IMR-90 (cell line): ENCODE measurements at regions not wholly inside any gene's neighbourhood (a gene's known extent, or its start where the extent isn't known, plus 50 kb on each side); places are given as distances from the start of the nearest gene placed in this dataset.

Experiments
- ATAC-seq: fragments of 200-7000 bp; cut with Tn5 transposase; 2 replicates; pipeline ENCODE4 v1.9.1; 2020; ENCODE audit warnings: low read depth, mild to moderate bottlenecking, moderate library complexity
- BruUV-seq: library from RNA; stranded (reverse); fragments of 400-500 nt; replicated peaks from 2 replicates; lab custom pipeline; 2021; lab: Mats Ljungman, UMichigan
- CTCF ChIA-PET: fragments of 300-600 bp; formaldehyde crosslinking; extraction: SDS; loops from one replicate; lab custom pipeline; 2021; ENCODE audit warnings: antibody characterized with exemption; lab: Yijun Ruan, JAX
- POLR2A ChIA-PET: fragments of 300-600 bp; sonication (Branson Sonifier 250); formaldehyde crosslinking; loops from one replicate; lab custom pipeline; 2022; ENCODE audit warnings: antibody characterized with exemption; ENCODE audit not compliant: unreplicated experiment; lab: Charles Lee
- DNase-seq: peaks from one replicate; pipeline ENCODE4 v3.0.0; 2013
- H2AFZ ChIP-seq: replicated peaks from 2 replicates; pipeline ENCODE3; 2013; ENCODE audit warnings: low read length, mild to moderate bottlenecking; ENCODE audit not compliant: poor library complexity
- H2AK5ac ChIP-seq: 2 replicates; pipeline ENCODE4 v1.6.1; 2013; ENCODE audit warnings: low read depth, low read length, inconsistent platforms
- H2AK9ac ChIP-seq: replicated peaks from 2 replicates; pipeline ENCODE3; 2013; ENCODE audit warnings: mild to moderate bottlenecking, low read depth, low read length, moderate library complexity; ENCODE audit not compliant: poor library complexity
- H2BK120ac ChIP-seq: 2 replicates; pipeline ENCODE4 v1.6.1; 2013; ENCODE audit warnings: low read depth, low read length, inconsistent platforms
- H2BK15ac ChIP-seq: 3 replicates; pipeline ENCODE4 v1.6.1; 2013; ENCODE audit warnings: low read depth, low read length, inconsistent platforms
- H2BK20ac ChIP-seq: 2 replicates; pipeline ENCODE4 v1.6.1; 2013; ENCODE audit warnings: low read depth, mild to moderate bottlenecking, inconsistent platforms, low read length, moderate library complexity
- H2BK5ac ChIP-seq: 2 replicates; pipeline ENCODE4 v1.6.1; 2013; ENCODE audit warnings: mild to moderate bottlenecking, low read depth, low read length, inconsistent platforms; ENCODE audit not compliant: poor library complexity, severe bottlenecking
- H3K14ac ChIP-seq: replicated peaks from 2 replicates; pipeline ENCODE4 v1.6.1; 2013; ENCODE audit warnings: low read depth, low read length, inconsistent platforms
- H3K18ac ChIP-seq: 2 replicates; pipeline ENCODE4 v1.6.1; 2013; ENCODE audit warnings: low read depth, low read length, control low read depth
- H3K23ac ChIP-seq: 2 replicates; pipeline ENCODE4 v1.6.1; 2013; ENCODE audit warnings: low read depth, low read length, inconsistent platforms
- H3K27ac ChIP-seq: 2 replicates; pipeline ENCODE4 v1.5.1; 2013; ENCODE audit warnings: mild to moderate bottlenecking, control low read depth, low read length; ENCODE audit not compliant: insufficient read depth
- H3K27me3 ChIP-seq: 2 replicates; pipeline ENCODE4 v1.6.1; 2013; ENCODE audit warnings: low read length; ENCODE audit not compliant: control insufficient read depth, insufficient read depth
- H3K36me3 ChIP-seq: 2 replicates; pipeline ENCODE4 v1.6.1; 2013; ENCODE audit warnings: low read length, mixed read lengths; ENCODE audit not compliant: control insufficient read depth, insufficient read depth
- H3K4ac ChIP-seq: 2 replicates; pipeline ENCODE4 v1.6.1; 2013; ENCODE audit warnings: low read depth, low read length, inconsistent platforms
- H3K4me1 ChIP-seq: 2 replicates; pipeline ENCODE4 v1.6.1; 2013; ENCODE audit warnings: low read length, mixed read lengths; ENCODE audit not compliant: control insufficient read depth, insufficient read depth
- H3K4me2 ChIP-seq: 2 replicates; pipeline ENCODE4 v1.6.1; 2013; ENCODE audit warnings: low read depth, mild to moderate bottlenecking, control low read depth, low read length, moderate library complexity
- H3K4me3 ChIP-seq: 2 replicates; pipeline ENCODE4 v1.5.1; 2013; ENCODE audit warnings: low read depth, mild to moderate bottlenecking, control low read depth, low read length, moderate library complexity; ENCODE audit not compliant: insufficient read depth
- H3K56ac ChIP-seq: 2 replicates; pipeline ENCODE4 v1.6.1; 2013; ENCODE audit warnings: low read length, inconsistent platforms; ENCODE audit not compliant: insufficient read depth; ENCODE audit errors: extremely low read depth
- H3K79me1 ChIP-seq, 2 experiments: 2 replicates each; pipeline ENCODE4 v1.6.1; 2013; ENCODE audit warnings: low read length in 2 of 2, inconsistent platforms in 1 of 2, low read depth in 1 of 2
- H3K9ac ChIP-seq: 2 replicates; pipeline ENCODE4 v1.6.1; 2013; ENCODE audit warnings: low read depth, low read length, control low read depth
- H3K9me1 ChIP-seq: 2 replicates; pipeline ENCODE4 v1.6.1; 2013; ENCODE audit warnings: low read length, inconsistent platforms; ENCODE audit not compliant: insufficient read depth
- H3K9me3 ChIP-seq: 2 replicates; pipeline ENCODE4 v1.6.1; 2013; ENCODE audit warnings: low read length; ENCODE audit not compliant: control insufficient read depth, insufficient read depth
- H4K20me1 ChIP-seq: 2 replicates; pipeline ENCODE4 v1.6.1; 2013; ENCODE audit warnings: low read length, inconsistent platforms; ENCODE audit not compliant: insufficient read depth
- H4K5ac ChIP-seq: 2 replicates; pipeline ENCODE4 v1.6.1; 2013; ENCODE audit warnings: mild to moderate bottlenecking, low read depth, low read length, control low read depth
- H4K8ac ChIP-seq, 2 experiments: 2 replicates each; pipeline ENCODE4 v1.6.1; 2013; ENCODE audit warnings: low read depth in 2 of 2, low read length in 2 of 2, control low read depth in 1 of 2, inconsistent platforms in 1 of 2
- H4K91ac ChIP-seq: 2 replicates; pipeline ENCODE4 v1.6.1; 2013; ENCODE audit warnings: low read depth, low read length, inconsistent platforms; ENCODE audit not compliant: insufficient read depth
- ELK1 ChIP-seq: fragments of 150-350 bp; IDR thresholded peaks from 2 replicates; pipeline ENCODE4 v1.6.1; 2016; ENCODE audit warnings: low read depth, mild to moderate bottlenecking, low read length, moderate library complexity, borderline replicate concordance
- RFX5 ChIP-seq: IDR thresholded peaks from 2 replicates; pipeline ENCODE4 v1.8.0; 2012; ENCODE audit warnings: low read depth, mild to moderate bottlenecking, low read length, moderate library complexity
- WGBS, 2 experiments: methylation state at CpG; one replicate each; pipeline versions ENCODE4 v1.1.5 to v1.1.7; 2013; ENCODE audit warnings: missing lambda C conversion rate in 2 of 2; ENCODE audit not compliant: insufficient read length in 1 of 2; ENCODE audit errors: extremely low coverage in 2 of 2; 5-methylcytosine and 5-hydroxymethylcytosine counted together
- dilution Hi-C: fragments of 300-500 bp; cut with HindIII; formaldehyde crosslinking; loops from one replicate; pipeline ENCODE4 v1.14.3; 2018; ENCODE audit warnings: low sequenced_read_pairs; ENCODE audit not compliant: unreplicated experiment
- in situ Hi-C: fragments of 300-500 bp; cut with MboI; formaldehyde crosslinking; loops from 3 replicates; pipeline ENCODE4 v1.14.3; 2019; ENCODE audit warnings: low sequenced_read_pairs, inconsistent platforms, mixed read lengths
- intact Hi-C: fragments of 100-400 bp; cut with micrococcal nuclease; formaldehyde crosslinking; loops from 2 replicates; pipeline ENCODE4 v1.10.0; 2022

DNA sequence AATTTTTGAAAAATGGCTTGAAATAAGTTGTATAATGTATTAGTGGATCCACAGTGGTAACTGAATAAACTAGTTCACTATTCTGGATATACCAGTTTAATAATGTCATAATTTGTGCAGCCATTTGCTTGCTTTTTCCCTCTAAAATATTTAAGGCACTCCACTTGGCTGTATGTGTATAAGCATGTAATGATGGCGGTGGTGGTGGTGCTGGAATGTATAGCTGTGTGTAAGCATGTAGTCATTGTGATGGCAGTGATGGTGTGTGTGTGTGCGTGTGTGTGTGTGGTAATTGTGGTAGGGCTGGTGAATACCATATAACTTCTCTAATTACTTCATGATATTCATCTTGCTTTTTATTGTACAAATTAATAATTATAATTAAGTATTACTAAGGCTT is 89.2 kb upstream of the HIVEP1 start:
- Histone ChIP-seq H3K14ac (0 out of 2 replicates have a peak overlapping the region, but pooled peaks have one; percentile 60), H2BK120ac (no peak overlapping the region), H3K4me3 (no peak overlapping the region), H2BK5ac (no peak overlapping the region), H4K8ac (no peak overlapping the region), H3K9ac (no peak overlapping the region), H3K23ac (no peak overlapping the region), H3K36me3 (no peaks in the 10 kb centered on the region), H4K20me1 (no peaks in the 10 kb centered on the region), H4K5ac (no peak overlapping the region), H3K79me1 (no peaks in the 10 kb centered on the region), H3K27me3 (no peaks in the 10 kb centered on the region), H3K4me2 (no peak overlapping the region), H3K4me1 (peaks cover 15% of the 10 kb centered on the region), H3K27ac (no peak overlapping the region), H3K56ac (no peak overlapping the region), H3K9me3 (no peaks in the 10 kb centered on the region), H2AFZ (no peak overlapping the region), H2AK9ac (no peak overlapping the region), H3K9me1 (peaks cover 12% of the 10 kb centered on the region; the same call in 1 of the 2 replicates), H4K91ac (no peak overlapping the region; the same call in 1 of the 2 replicates), H2BK20ac (no peak overlapping the region), H2AK5ac (peak overlapping the region; percentile 90; the same call in 1 of the 2 replicates), H3K4ac (no peak overlapping the region), H2BK15ac (no peak overlapping the region), H3K18ac (no peak overlapping the region)
- TF ChIP-seq RFX5 (no peak), ELK1 (no peak)
- intact Hi-C loops: loop anchor here (5.0 kb wide), 2 partner anchors 221 to 336 kb away; no protein-coding TSS in a partner anchor
- ATAC-seq (no peak), DNase-seq (no peak)
- BruUV-seq: no TSS peak
- CTCF ChIA-PET: no interaction called here
- in situ Hi-C loops: no loop called here
- dilution Hi-C loops: no loop called here
- WGBS, 2 experiments: no CpG with 5 or more reads among the region's 2 CpGs
- POLR2A ChIA-PET: no interaction called here
